IPS DF 6.9 (cell line): ENCODE measurements at regions not wholly inside any gene's neighbourhood (a gene's known extent, or its start where the extent isn't known, plus 50 kb on each side); places are given as distances from the start of the nearest gene placed in this dataset.

Experiments
- DNase-seq: peaks from one replicate; pipeline ENCODE4 v3.0.0-alpha.2; 2013; ENCODE audit warnings: low read depth, low spot score
- H3K27ac ChIP-seq: one replicate; pipeline ENCODE4 v1.5.1; 2013; ENCODE audit warnings: low read length, control low read depth
- H3K27me3 ChIP-seq: 2 replicates; pipeline ENCODE4 v1.6.1; 2013; ENCODE audit warnings: mild to moderate bottlenecking, low read length; ENCODE audit not compliant: control insufficient read depth, insufficient read depth
- H3K36me3 ChIP-seq: 2 replicates; pipeline ENCODE4 v1.6.1; 2013; ENCODE audit warnings: low read length; ENCODE audit not compliant: control insufficient read depth, insufficient read depth
- H3K4me1 ChIP-seq: 2 replicates; pipeline ENCODE4 v1.6.1; 2013; ENCODE audit warnings: low read length; ENCODE audit not compliant: control insufficient read depth, insufficient read depth
- H3K4me3 ChIP-seq: 2 replicates; pipeline ENCODE4 v1.5.1; 2013; ENCODE audit warnings: mild to moderate bottlenecking, low read length
- H3K9me3 ChIP-seq: 2 replicates; pipeline ENCODE4 v1.6.1; 2013; ENCODE audit warnings: low read length, inconsistent platforms; ENCODE audit not compliant: control insufficient read depth, insufficient read depth
- WGBS: extraction: QIAGEN DNeasy Blood & Tissue Kit; methylation state at CpG from one replicate; pipeline ENCODE4 v1.1.7; 2013; ENCODE audit warnings: mixed read lengths, missing lambda C conversion rate; ENCODE audit not compliant: insufficient read length, insufficient coverage; 5-methylcytosine and 5-hydroxymethylcytosine counted together

DNA sequence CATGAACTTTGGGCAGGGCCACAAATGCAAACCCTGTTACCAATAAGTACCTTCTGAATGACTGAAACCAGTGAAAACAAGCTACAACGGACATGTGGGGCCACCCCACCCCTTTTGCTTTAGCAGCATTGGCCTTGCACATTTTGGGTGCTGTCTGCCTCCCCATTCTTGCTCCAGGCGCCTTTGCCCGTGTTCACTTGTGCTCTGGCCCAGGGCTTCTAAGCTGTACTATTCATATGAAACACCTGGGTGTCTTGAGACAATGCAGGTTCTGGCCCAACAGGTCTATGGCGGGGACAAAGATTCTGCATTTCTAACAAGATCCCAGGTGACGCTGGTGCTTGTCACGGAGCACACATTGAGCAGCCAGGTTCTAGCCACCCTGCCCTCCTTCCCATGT is 96.5 kb upstream of the SDK1 start:
- Histone ChIP-seq H3K9me3 (no peaks in the 10 kb centered on the region), H3K4me1 (0 out of 2 replicates have a peak, but pooled peaks cover 1% of the 10 kb centered on the region), H3K27me3 (no peaks in the 10 kb centered on the region), H3K36me3 (no peaks in the 10 kb centered on the region), H3K27ac (no peak overlapping the region), H3K4me3 (no peak overlapping the region)
- DNase-seq = no peak
- no CpG with 5 or more reads among the region's 6 CpGs for WGBS

DNA sequence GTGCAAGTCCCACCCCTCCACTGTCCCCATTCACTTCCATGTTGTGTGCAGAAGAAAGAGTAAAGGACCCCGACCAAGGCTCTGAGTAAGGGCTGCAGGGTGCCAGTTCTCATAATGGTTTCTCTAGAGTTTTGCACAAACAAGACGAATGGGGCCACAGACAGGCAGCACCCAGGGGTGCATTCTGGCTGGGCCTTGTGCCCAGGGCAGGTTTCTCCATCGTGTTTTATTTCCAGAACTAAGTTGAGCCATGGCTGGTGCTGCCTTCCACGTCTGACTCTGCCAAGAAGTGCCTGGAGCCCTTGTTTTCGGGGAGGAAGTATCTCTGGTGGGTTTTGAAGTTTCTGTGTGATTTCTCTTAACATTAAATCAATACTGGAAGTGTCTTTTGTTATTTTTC is 95.0 kb upstream of the SDK1 start:
- no CpG with 5 or more reads among the region's 5 CpGs for WGBS
- no peaks in the 10 kb centered on the region for H3K27me3 ChIP-seq

DNA sequence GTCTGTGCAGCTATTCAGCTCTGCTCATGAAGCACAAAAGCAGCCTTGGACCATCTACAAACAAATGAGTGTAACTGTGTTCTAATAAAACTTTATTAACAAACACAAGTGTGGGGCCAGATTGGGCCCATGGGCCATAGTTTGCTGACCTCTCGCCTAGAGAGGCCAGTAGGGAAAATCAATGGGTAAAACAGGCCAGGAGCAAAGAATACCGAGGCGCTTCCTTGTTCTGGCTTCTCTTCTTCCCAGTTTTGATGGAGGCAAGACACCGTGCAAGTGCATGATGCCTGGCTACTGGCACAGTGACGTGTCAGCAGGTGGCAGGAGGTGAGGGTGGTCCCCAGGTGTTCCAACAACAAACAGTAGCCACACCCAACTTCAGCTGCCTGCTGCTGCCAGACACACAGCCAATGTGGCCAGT is 94.3 kb upstream of the SDK1 start:
- no CpG with 5 or more reads among the region's 5 CpGs for WGBS
- Histone ChIP-seq H3K36me3 (no peaks in the 10 kb centered on the region), H3K27me3 (no peaks in the 10 kb centered on the region), H3K9me3 (no peaks in the 10 kb centered on the region), H3K4me1 (no peaks in the 10 kb centered on the region), H3K27ac (no peak overlapping the region), H3K4me3 (no peak overlapping the region)
- DNase-seq = no peak

More for the DNA sequence above, 95.0 kb upstream of the SDK1 start:
- Histone ChIP-seq H3K4me1 (no peaks in the 10 kb centered on the region), H3K9me3 (no peaks in the 10 kb centered on the region), H3K27ac (no peak overlapping the region), H3K4me3 (no peak overlapping the region), H3K36me3 (no peaks in the 10 kb centered on the region)
- DNase-seq = no peak

DNA sequence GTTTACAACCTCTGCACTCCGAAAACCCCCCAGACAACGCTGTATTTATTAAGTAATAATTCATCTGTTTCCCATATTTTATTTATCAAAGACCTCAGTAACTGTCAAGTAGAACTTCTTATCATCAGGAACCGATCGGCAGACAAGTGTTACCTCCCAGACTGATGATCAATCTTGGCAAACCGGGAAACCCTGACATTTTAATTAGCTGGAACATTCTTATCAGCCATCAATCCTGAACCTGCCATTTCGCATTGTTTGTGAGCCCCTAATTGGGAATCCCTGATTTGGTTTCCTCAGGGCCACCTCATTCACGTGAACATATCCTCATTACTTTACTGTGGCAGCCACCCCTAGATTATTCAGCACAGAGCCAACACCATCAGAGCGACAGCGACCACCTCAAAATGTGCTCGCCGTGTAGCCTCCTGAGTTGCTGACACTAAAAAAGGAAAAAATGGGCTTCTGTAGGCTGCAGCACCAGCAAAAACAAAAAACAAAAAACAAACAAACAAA is 93.6 kb upstream of the SDK1 start:
- H3K36me3 ChIP-seq = no peaks in the 10 kb centered on the region
- no peak for DNase-seq
- H3K27ac ChIP-seq = no peak overlapping the region
- no CpG with 5 or more reads among the region's 11 CpGs for WGBS
- H3K9me3 ChIP-seq = no peaks in the 10 kb centered on the region
- no peaks in the 10 kb centered on the region for H3K4me1 ChIP-seq
- no peaks in the 10 kb centered on the region for H3K27me3 ChIP-seq
- H3K4me3 ChIP-seq = no peak overlapping the region

DNA sequence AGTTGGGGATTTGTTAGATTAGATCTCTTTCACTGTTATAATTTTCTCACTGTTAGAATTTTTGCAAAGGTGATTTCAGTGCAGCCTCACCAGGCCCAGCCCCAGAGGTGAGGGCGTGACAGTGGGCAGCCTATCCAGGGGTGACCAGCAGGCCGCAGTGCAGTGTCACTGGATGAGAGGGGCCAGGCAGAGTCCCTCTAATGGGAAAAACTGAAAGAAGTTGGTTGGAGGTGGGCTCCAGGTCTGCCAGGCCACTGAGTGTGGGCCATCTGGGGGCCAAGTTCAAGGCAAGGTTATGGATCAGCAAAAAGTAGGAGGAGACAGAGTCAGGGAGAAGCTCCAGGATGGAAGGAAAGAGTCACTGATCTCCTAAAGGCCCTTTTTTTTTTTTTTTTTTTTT is 90.5 kb upstream of the SDK1 start:
- Histone ChIP-seq H3K9me3 (no peaks in the 10 kb centered on the region), H3K27me3 (no peaks in the 10 kb centered on the region), H3K4me3 (no peak overlapping the region), H3K27ac (no peak overlapping the region), H3K4me1 (no peaks in the 10 kb centered on the region), H3K36me3 (no peaks in the 10 kb centered on the region)
- DNase-seq = no peak
- WGBS = no CpG with 5 or more reads among the region's 2 CpGs

DNA sequence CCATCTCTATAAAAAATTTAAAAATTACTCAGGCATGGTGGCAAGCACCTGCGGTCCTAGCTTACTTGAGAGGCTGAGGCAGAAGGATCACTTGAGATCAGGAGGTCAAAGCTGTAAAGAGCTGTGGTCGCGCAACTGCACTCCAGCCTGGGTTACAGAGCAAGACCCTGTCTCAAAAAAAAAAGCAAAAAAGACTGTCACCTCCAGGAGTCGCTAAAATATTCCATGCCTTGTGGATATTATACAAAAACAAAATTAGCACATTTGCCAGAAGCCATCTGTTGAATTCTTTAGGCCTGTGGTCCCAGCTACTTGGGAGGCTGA is 87.0 kb upstream of the SDK1 start:
- no peaks in the 10 kb centered on the region for H3K4me1 ChIP-seq
- H3K36me3 ChIP-seq = no peaks in the 10 kb centered on the region
- H3K27ac ChIP-seq = no peak overlapping the region
- WGBS = no CpG with 5 or more reads among the region's 4 CpGs
- no peaks in the 10 kb centered on the region for H3K27me3 ChIP-seq
- H3K9me3 ChIP-seq = no peaks in the 10 kb centered on the region
- H3K4me3 ChIP-seq = no peak overlapping the region
- no peak for DNase-seq

DNA sequence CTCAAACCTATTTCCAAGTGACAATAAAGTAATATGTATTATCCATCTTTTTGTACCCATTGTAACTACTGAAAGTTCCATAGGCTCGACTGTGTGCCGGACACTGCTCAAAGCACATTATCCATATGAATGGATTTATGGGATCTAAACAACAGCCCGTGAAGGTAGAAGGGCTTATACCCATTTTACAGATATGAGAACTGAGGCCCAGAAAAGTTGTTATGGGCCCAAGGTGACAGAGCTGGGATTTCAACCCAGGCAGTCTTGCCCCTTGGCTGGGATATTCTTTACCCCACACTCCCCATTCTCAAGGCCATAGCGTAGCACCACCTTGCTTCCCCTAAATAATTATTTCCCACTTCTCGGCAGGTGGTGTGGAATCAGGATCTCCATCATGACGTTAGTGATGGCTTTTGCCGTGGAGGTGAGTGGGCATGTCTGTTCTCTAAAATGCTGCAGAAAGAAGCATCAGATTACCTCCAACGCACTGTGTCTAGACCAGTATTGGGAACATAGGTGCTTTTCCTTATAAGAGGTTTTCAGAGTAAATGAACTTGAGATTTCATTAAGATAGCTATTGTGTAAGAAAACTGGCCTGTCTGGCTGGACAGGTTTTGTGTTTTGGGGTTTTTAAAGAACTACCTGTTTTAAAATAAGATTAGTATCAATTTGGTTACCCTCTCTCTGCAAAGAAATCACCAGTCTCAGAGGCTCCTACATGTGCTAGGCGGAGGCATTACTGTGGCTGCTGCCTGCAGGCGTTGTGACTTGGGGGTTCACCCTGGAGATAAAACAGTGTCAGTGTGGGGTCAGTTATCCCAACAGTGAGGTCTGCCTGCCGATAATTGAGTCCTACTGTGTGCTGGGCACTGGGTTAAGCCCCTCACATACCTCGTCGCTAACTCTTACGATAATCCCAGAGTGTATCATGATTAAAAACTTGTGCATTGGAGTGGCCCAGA is 85.1 kb upstream of the SDK1 start:
- no peaks in the 10 kb centered on the region for H3K4me1 ChIP-seq
- DNase-seq = no peak
- no peak overlapping the region for H3K27ac ChIP-seq
- H3K36me3 ChIP-seq = no peaks in the 10 kb centered on the region
- H3K4me3 ChIP-seq = no peak overlapping the region
- no CpG with 5 or more reads among the region's 14 CpGs for WGBS
- no peaks in the 10 kb centered on the region for H3K9me3 ChIP-seq
- H3K27me3 ChIP-seq = no peaks in the 10 kb centered on the region

DNA sequence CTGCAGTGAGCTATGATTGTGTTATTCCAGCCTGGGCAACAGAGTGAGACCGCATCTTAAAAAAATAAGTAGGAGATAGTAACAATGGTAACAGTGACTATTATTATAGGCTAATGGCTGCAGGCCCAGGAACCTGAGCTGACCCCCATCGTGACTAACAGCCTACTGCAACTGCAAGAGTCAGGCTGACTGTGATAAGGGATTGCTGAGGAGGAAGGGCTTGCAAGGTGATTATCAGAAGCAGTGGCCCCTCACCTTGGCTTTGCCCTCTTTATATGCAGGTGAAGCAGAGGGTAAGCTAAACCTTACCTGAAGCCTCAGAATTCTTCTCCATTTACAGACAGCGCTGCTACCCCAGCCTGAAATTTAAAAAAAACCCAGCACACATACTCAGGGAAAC is 83.9 kb upstream of the SDK1 start:
- Histone ChIP-seq H3K36me3 (no peaks in the 10 kb centered on the region), H3K9me3 (no peaks in the 10 kb centered on the region), H3K27ac (no peak overlapping the region), H3K4me1 (no peaks in the 10 kb centered on the region), H3K27me3 (no peaks in the 10 kb centered on the region), H3K4me3 (no peak overlapping the region)
- WGBS = no CpG with 5 or more reads among the region's 3 CpGs
- DNase-seq = no peak

DNA sequence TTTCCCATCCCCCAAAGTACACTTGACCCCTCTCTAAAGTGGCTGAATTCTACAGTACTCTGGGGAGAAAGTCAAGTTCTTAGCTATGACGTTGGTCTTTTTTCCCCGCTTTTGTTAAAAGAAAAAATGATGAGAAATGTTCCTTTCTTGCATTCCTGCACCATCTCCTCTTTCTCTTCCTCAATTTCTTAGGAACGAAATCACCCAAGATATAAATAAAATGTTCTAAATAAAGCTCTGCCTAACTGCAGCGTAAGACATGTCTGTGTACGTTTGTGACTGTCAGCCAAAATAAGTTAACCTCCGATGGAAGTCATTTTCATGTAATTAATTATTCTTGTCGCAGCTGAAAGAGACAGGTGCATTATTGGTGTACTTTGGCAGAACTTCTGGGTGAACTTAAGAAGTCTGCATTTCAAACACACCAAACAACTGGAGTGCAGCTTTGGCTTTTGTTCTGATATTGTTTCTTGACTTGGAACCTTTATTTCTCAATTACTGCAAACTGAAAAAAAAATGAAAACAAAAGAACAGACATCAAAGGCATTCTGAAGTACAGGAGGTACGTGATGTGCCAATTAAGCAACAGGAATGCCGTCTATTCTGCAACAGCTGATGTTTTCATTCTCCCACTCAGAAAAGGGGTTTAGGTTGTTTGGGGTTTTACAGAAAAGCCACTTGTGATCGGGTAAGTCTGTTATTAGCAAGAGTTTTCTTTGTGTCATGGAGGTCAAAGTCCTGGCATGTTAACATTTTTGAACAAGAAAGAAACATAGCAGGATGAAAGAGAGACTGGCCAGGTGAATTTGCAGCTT is 82.4 kb upstream of the SDK1 start:
- Histone ChIP-seq H3K9me3 (no peaks in the 10 kb centered on the region), H3K27ac (no peak overlapping the region), H3K27me3 (no peaks in the 10 kb centered on the region), H3K4me1 (no peaks in the 10 kb centered on the region), H3K36me3 (no peaks in the 10 kb centered on the region), H3K4me3 (no peak overlapping the region)
- no peak for DNase-seq
- WGBS = no CpG with 5 or more reads among the region's 10 CpGs

DNA sequence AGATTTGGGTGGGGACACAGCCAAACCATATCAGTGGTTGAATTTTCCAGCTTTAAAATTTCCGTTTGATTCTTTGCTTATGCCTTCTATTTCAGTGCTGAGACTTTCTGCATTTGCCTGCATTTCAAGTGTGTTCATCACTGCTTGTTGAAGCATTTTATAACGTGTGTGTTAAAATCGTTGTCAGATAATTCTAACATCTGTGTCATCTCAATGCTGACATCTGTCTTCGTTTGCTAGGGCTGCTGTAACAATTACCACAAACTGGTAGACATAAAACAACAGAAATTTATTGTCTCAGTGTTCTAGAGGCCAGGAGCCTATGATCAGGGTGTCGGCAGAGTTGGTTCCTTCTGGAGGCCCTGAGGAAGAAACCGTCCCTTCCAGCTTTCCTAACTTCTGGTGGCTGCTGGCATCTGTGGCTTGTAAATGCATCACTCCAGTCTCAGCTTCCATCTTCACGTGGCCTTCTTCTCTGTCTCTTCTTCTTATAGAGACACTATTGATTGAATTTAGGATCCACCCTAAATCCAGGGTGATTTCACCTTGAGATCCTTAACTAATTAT is 71.1 kb upstream of the SDK1 start:
- no peaks in the 10 kb centered on the region for H3K36me3 ChIP-seq
- H3K9me3 ChIP-seq = no peaks in the 10 kb centered on the region
- no peaks in the 10 kb centered on the region for H3K27me3 ChIP-seq
- no peak overlapping the region for H3K4me3 ChIP-seq
- H3K4me1 ChIP-seq = no peaks in the 10 kb centered on the region
- no peak for DNase-seq
- WGBS = no CpG with 5 or more reads among the region's 7 CpGs
- H3K27ac ChIP-seq = no peak overlapping the region
